ENCODE measurements at regions not wholly inside any gene's neighbourhood (a gene's known extent, or its start where the extent isn't known, plus 50 kb on each side); places are given as distances from the start of the nearest gene placed in this dataset.

DNA sequence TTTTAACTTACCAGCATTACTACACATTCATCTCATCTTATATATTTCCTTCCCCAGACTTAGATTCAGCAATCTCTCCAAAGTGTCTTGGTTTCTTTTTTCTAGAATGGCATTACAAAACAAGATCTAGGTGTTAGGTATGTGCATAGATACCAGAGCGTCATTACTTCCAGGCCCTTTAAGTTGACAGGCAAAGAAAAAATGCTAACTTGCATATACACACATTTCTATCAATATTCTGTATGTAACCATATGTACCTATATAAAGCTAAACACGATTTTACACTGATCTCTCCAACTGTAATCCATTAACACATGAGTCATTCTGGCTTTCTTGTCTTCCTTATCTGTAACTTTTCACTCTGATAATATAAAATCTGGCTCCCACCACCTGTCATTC, 503.8 kb upstream of the NRXN1 start:
- no peak for DNase-seq (ENCODE audit: low read depth, low spot score)
- in situ Hi-C loops (cut with HindIII; ENCODE audit: low sequenced_read_pairs): no loop called here
- TF ChIP-seq, protein P1, sequence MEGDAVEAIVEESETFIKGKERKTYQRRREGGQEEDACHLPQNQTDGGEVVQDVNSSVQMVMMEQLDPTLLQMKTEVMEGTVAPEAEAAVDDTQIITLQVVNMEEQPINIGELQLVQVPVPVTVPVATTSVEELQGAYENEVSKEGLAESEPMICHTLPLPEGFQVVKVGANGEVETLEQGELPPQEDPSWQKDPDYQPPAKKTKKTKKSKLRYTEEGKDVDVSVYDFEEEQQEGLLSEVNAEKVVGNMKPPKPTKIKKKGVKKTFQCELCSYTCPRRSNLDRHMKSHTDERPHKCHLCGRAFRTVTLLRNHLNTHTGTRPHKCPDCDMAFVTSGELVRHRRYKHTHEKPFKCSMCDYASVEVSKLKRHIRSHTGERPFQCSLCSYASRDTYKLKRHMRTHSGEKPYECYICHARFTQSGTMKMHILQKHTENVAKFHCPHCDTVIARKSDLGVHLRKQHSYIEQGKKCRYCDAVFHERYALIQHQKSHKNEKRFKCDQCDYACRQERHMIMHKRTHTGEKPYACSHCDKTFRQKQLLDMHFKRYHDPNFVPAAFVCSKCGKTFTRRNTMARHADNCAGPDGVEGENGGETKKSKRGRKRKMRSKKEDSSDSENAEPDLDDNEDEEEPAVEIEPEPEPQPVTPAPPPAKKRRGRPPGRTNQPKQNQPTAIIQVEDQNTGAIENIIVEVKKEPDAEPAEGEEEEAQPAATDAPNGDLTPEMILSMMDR (IDR thresholded peaks at IDR 0.05; ENCODE audit: low read depth, low read length): no peak
- H3K4me3 ChIP-seq (ENCODE audit: low read depth, low read length): no peak overlapping the region

DNA sequence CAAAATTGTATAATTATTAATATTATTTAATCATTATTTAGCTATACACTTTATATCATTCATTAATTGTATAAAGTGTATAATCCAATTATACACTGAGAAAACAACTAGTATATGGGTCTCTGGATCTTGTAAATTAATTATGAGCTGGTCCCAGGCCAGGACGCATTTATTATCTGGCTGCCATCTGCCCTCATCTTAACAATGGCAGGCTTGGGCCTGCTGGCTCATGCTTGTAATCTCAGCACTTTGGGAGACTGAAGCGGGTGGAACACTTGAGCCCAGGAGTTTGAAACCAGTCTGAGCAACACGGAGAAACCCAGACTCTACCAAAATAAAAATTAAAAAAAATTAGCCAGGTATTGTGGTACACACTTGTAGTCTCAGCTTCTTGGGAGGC, 502.2 kb upstream of the NRXN1 start:
- H3K4me3 ChIP-seq (ENCODE audit: low read depth, low read length): no peak overlapping the region
- TF ChIP-seq, protein P1 (IDR thresholded peaks at IDR 0.05; ENCODE audit: low read depth, low read length): no peak
- in situ Hi-C loops (cut with HindIII; ENCODE audit: low sequenced_read_pairs): no loop called here
- DNase-seq (ENCODE audit: low read depth, low spot score): no peak

DNA sequence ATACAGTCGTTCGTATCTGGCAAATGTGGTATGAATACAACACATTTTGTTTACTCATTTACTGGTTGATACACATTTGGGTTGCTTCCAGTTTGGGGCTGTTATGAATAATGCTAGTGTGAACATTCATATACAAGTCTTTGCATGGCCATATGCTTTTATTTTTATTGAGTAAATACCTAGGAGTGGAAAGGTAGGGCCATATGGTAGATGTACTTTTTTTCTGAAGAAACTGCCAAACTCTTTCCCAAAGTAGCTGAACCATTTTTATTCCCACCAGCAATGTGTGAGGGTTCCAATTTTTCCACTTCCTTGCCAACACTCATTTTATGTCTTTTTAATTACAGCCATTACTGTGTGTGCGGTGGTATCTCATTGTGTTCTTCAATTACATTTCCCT, 496.2 kb upstream of the NRXN1 start:
- H3K4me3 ChIP-seq (ENCODE audit: low read depth, low read length): no peak overlapping the region
- in situ Hi-C loops (cut with HindIII; ENCODE audit: low sequenced_read_pairs): no loop called here
- TF ChIP-seq, protein P1 (IDR thresholded peaks at IDR 0.05; ENCODE audit: low read depth, low read length): no peak
- no peak for DNase-seq (ENCODE audit: low read depth, low spot score)

DNA sequence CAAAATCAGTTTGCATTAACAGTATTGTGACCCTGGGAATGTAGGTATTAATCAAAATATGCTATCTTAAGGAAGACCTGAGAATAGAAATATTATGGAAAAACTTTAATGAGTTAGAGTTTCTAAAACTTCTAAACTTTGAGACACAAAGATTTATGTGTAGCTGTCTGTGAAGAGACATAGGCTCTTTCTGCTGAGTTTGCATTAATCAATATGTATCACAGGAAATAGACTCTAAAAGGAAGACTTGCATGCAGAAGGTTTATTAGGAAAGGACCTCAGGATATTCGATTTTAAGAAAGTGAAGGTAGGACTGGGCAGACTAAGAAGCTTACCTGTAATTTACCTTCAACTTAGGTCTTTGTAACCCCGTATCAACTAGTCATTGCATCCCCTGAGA, 494.8 kb upstream of the NRXN1 start:
- in situ Hi-C loops (cut with HindIII; ENCODE audit: low sequenced_read_pairs): no loop called here
- no peak overlapping the region for H3K4me3 ChIP-seq (ENCODE audit: low read depth, low read length)
- TF ChIP-seq, protein P1 (IDR thresholded peaks at IDR 0.05; ENCODE audit: low read depth, low read length): no peak
- DNase-seq (ENCODE audit: low read depth, low spot score): no peak

DNA sequence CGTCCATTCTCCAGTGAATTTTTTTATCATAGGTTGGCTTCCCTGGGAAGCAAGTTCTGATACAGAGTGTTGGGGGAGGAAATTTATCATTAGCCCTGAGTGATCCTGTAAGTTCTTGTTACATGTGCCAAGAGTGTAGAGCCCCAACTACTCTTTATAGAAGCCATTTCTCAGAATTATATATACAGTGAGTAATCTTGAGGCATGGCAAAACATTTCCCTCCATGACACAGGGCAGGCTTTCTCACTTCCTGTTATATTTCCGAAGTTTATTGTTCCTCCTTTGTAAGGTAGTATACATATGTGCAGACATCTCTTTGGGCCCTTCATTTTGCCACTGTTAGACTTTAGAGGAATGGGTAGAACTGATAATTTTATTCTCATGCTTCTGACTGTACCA, 484.7 kb upstream of the NRXN1 start:
- no peak overlapping the region for H3K4me3 ChIP-seq (ENCODE audit: low read depth, low read length)
- no peak for DNase-seq (ENCODE audit: low read depth, low spot score)
- in situ Hi-C loops (cut with HindIII; ENCODE audit: low sequenced_read_pairs): no loop called here
- TF ChIP-seq, protein P1 (IDR thresholded peaks at IDR 0.05; ENCODE audit: low read depth, low read length): no peak

DNA sequence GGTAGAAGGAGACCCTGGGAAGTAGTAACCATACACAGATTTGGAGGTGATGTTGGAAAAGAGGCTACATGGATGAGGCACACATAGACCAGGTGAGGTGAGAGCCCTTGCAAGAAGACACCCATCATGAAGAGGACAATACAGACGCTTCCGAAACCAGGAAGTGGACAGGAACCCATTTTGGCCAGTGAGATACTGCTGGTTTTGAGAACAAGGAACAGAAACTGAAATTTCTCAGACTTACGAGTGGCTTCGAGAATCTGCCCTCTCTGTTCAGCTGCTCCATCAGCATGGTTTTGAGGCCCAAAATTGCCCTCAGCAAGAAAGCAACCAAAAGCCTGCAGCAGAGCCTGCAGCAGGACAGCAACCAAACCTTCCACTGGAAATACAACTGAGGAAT, 479.1 kb upstream of the NRXN1 start:
- DNase-seq (ENCODE audit: low read depth, low spot score): no peak
- H3K4me3 ChIP-seq (ENCODE audit: low read depth, low read length): no peak overlapping the region
- TF ChIP-seq, protein P1 (IDR thresholded peaks at IDR 0.05; ENCODE audit: low read depth, low read length): no peak
- in situ Hi-C loops (cut with HindIII; ENCODE audit: low sequenced_read_pairs): no loop called here

DNA sequence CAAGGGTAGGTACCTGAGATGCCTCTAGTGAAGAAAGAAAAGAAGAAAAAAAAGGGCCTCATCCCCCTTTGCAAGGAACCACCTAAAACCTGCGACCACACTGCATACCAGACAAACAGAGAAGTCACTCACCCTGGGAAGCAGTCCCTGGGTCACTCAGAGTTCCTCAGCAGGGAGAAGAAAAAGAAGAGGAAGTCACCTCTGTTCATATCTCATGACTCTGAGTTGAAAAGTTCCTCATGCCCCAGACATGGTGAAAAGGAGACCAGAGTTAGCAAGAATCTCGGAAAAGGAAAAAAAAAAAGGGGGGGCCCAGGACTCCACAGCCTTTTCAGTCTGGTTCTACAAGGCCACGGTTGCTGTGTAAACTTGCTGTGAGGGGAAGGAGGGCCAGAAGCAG, 478.4 kb upstream of the NRXN1 start:
- DNase-seq (ENCODE audit: low read depth, low spot score): no peak
- H3K4me3 ChIP-seq (ENCODE audit: low read depth, low read length): no peak overlapping the region
- TF ChIP-seq, protein P1 (IDR thresholded peaks at IDR 0.05; ENCODE audit: low read depth, low read length): no peak
- in situ Hi-C loops (cut with HindIII; ENCODE audit: low sequenced_read_pairs): no loop called here
